ENCODE measurements at regions not wholly inside any gene's neighbourhood (a gene's known extent, or its start where the extent isn't known, plus 50 kb on each side); places are given as distances from the start of the nearest gene placed in this dataset.
"Not testable (repeated sequence)": the region's sequence is repeated elsewhere in the genome, so short reads cannot be mapped to it uniquely, and the experiment has no call there.

DNA sequence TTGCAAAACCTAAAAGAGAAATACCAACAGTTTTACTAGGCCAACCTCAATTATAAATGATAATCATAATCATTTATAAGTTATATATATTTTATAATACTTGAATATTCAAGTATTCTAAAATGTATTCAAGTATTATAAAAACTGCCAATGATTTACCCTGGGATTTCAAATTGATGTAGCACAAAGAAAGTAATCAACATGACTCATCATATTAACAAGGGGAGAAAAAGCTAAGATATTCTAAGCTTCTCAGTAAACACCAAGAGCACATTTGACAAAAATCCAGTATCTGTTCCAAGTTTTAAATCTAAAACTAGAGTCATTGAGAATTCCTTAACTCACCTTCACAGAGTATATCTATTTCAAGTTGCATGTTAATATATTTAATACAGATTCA, 56.1 kb downstream of the CAPZA3 start:
- no peak for DNase-seq

DNA sequence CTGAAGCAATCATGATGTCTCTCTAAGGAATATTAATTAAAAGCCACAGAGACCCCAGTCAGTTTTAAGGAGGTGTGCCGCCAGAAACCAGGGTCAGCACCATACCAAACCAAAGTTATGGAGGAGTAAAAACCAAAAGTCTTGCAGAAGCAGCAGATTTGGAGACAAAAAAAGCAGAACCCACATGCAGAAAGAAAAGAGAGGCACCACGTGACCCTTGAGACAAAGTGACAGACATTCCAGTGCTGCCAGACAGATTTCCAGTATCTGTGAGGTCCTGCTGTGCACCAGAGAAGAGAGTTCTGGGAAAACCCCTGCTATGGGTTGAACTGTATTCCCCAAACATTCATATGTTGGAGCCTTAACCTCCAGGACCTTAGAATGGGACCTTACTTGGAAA, 59.7 kb downstream of the CAPZA3 start:
- DNase-seq: no peak

DNA sequence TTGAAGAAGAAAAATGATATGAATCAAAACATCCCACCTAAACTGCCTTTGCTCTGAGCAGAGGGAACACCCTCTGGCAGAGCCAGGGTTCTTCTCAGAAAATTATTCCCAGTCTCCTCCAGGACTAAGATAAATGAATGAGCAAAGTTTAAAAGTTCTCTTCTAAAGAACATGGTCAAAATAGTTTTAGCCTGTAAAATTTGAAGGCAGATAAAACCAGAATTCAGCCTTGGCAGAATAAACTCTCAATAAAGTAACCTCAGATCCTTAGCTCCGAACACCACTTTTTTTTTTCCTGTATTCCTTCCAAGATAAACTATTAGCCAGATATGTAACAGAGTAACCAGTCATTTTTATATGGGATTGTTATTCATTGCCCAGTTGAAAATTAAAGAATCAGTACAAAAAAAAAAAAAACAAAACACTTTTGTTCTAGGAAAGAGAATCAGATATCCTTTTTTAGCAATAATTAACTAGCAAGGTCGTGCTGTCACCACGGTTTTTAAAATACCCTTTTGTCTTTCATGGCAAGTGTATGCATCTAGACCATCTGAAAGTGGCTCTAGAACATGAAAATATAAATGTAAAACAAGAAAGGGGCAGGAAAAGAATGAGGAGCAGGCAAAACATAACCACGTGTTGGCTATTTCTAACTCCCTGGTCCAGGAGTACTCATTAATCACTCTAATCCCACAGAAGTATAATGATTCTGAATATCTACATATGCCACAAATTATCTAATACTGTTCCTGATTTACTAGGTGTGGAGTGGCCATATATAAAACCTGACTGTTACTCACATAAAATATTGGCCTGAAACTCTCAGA, 60.8 kb downstream of the CAPZA3 start:
- no peak for DNase-seq

DNA sequence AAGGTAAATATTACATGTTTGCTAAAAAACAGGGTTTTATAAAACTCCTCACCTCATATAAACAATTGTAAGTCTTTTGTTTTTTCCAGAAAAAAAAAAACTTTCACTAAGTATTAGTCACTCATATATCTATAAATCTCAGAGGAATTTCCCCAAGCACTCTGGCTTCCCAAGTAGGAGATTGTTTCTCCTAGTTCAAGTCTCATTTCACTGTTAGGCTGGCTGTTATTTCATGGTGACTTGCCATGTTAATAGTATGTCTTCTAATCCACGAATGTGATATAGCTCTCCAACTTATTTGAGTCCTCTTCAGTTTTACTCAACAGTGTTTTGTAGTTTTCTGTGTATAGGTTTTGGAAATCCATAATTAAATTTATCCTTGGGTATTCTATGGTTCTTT, 61.6 kb downstream of the CAPZA3 start:
- DNase-seq: no peak

DNA sequence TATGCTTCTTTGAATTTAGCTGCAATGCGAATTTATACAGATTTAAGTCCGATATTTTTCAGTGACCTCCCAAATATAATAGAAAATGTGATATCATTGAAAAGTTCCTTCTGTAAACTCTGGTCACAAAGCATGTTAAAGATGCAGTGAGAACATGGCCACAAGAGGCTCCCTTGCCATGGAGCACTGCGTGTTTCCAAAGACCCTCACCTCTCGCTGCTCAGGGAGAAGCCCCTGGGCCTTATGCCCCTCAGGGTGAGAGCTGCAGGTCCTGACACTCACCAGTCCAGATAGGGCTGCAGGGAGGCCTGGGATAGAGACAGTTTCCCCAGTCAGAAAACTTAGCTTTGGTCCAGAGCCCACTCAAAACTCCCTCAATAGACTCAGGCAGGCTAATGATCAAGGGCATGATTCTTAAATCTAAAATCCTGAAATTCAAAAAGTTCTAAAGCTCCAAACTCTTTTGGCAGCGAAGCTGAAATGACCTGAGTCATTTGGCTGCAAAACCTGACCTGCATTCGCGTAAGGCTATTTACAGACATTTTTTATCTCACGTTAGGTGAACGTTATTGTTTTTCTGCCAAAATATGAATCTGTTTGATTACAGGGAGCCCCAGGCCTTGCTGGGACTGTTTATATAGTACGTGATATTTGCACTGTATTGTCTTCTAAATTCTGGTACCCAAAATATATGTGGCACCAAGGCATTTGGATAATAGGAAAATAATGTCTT, 67.8 kb downstream of the CAPZA3 start:
- DNase-seq: no peak

DNA sequence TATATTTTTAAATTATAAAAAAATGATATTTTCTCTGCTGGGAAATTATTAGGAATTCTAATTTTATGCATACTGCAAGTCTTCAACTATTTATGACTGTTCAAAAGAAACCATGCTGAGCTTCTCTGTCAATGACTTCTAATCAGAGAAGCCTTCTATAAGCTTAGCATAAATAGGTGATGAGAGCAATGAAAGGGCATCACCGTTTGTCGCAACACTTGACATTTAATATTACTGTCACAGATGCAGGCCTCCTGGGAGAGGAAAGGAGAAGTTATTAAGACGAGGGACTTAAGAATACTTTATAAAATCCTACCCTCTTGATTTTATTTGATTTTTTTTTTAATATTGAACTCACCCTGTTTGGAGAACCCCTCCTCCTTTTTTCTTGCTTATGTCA, 69.8 kb downstream of the CAPZA3 start:
- no peak for DNase-seq

DNA sequence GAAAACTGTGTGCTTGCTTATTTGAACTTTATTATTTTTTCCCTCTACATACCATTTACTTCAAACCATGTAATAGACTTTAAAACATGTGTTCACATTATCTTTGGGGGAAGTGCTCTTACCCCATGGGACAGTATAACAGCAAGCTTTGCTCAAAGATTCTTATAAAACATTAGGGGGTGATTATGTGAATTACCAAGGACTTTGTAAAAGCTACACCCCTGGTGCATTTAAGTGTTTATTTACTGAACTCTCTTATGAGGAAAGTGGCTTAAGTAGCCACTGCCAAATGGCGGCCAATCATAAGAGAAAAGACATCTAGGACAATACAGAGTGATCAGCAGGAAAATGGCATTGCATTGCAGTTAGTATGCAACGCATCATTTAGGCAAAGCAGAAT, 70.3 kb downstream of the CAPZA3 start:
- no peak for DNase-seq

DNA sequence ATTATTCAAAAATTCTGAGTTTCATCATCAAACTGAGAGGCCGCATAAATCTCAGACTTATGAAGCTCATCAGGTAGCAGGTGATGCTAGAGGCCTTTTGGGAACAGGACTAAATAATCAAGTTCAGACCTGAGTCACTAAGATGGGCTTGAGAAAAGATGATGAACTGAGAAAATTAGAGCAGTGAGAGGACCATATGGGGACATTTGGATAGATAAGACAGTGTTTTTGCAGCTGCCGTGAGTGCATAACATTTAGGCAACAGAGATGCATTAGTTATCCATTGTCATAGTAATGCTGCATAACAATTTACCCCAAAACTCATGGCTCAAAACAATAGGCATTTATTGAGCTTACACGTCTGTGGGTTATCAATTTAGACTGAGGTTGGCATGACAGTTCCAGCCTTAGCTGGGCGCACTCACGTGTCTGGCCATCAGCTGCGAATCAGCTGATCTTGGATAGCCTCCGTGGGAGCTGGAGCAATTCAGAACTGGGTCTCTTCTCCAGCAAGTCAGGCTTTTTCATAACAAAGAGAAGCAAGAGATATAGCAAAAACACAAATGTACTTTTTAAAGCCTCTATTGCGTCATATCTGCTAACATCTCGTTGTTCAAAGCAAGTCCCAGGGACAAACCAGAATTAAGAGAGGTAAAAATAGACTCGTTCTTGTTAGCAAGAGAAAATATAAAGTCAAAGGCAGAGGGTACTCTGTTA, 72.8 kb downstream of the CAPZA3 start:
- DNase-seq: no peak

DNA sequence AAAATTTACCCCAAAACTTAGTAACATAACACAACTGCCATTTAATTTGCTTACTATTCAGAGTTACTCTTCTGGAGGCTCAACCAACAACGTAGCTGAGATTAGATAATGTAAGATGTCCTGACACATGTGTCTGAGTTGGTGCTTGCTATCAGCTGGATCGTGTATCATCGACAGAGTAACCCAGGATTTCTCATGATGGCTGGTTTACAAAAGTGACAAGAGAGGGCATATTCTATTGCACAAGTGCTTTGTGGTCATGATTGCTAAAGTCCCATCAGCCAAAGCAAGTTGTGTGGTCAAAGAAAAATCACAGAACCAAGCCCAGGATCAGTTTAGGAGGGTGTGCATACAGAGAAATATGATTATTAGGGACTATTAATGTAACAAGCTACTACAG, 73.4 kb downstream of the CAPZA3 start:
- DNase-seq: no peak

DNA sequence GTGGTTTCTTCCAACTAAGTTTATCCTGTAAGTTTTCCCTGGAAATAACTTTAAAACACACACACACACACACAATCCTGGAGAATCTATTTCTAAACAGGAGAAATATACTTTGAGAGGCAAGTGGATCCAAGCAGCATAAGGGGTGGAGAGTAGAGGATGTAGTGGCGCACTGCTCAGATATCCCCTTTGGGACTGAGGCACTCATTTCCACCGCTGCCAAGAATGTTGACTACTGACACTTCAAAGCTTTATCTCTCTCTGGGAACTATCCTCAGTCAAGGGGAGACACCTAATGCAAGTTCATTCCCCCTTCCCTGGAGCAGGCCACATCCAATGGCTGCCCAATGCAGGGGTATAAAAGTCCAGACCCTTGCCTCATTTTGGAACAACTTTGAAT, 75.8 kb downstream of the CAPZA3 start:
- no peak for DNase-seq

DNA sequence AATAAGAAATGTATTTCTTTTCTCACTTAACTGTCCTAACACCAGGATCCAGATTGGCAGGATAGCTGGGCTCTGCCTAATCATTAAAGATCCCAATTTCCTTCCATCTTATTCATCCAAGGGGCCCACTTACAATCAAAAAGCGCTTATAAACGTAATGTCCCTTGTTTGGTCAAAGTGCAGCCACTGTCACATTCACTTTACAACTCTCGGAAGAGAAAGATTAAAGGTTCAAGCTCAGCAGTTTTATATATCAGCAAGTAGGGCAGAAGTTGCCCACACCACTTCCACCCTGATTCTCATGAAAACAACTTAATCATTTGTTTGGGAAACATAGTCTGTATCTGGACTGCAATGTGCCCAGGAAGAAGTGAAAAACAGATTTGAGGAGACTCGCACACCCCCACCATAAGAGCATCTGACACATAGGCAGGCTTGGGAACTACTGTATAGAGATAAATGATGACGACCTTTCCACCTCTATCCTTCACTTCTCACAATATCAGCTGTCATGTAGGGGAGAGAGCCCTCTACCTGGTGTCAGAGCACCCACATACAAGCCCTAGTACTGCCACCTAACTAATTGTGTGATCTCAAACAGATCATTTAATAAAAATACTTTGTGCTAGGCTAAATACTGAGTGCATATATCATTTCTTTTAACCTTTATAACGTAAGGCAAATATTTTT, 80.8 kb downstream of the CAPZA3 start:
- DNase-seq: no peak

DNA sequence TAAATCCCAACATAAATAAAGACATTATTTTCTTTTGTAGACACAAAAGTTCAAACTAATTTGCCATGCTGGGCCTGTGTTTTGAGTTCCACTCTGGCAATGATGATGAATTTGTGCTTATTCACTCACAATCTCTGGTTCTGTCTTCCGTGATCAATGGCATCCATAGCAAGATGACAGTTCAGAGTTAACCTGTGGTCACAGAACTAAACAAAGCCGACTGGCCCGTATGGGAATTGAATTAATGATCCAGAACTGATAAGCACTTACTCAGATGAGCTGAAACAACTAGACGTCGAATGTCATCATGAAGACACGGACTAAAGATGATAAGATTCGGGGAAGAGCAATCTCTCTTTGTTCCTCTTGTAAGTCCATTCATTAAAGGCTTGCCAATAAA, 81.6 kb downstream of the CAPZA3 start:
- DNase-seq: no peak

DNA sequence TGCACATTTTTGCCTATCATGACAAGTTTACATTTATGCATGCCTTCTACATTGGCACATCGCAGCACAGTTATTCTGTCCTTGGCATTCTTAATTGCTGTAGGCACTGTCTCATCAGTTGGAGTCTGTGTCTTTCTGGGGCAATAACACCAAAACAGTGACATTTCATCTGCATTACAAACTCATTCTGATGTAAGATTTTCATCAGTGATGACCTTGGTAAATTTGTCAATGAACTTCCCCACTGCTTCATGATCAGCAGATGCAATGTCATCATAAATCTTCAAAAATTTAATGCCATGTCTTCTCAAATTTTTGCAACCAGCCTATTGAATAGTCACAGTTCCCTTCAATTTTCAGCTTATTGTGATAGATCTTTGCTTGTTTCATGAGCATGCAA, 85.5 kb downstream of the CAPZA3 start:
- no peak for DNase-seq

DNA sequence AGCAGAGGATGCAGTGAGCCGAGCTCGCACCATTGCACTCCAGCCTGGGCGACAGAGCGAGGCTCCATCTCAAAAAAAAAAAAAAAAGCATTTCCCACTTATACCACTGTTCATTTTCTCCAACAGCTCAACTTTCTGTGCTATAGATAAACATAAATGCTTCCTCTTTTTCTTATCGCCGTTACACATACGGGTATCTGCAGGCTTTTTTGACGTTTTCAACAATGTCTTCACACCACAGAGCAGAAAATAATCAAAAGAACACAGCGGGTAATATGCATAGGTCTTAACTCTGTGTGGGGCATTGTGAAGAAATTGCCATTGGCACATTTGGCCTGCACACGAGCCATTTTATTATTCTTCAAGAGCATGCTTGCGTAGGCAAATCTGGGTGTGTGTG, 86.4 kb downstream of the CAPZA3 start:
- no peak for DNase-seq

DNA sequence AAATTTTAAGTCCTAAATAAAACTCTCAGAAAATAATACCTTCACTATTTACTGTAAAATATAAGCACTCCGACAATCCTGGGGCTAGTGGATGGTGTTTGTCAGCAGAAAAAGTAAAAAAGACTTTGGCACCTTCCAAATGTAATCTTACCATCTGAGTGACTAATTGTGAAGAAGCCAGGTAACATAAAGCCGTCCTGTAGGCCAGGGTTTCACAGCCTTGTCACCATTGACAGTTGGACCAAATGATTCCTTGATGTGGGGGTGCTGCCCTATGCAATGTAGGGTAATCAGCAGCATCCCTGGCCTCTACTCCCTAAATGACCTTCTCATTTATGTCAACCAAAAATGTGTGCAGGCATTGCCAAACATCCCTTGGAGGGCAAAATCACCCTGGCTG, 87.2 kb downstream of the CAPZA3 start:
- no peak for DNase-seq

DNA sequence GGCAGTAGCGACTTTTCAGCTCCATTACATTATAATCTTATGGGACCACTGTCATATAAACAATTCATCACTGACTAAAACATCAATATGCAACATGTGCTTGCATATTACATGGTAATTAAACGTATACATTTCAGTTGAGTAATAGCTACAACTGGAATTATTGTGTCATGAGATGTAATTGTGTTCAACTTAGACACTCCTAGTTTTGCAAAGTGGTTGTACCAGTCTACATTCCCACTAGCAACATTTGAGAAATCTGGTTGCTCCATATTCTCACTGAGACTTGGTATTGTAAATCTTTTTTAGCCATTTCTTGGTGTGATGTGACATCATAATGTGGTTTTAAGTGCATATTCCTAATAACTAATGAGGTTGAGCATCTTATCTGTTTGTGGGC, 90.0 kb downstream of the CAPZA3 start:
- DNase-seq: no peak

DNA sequence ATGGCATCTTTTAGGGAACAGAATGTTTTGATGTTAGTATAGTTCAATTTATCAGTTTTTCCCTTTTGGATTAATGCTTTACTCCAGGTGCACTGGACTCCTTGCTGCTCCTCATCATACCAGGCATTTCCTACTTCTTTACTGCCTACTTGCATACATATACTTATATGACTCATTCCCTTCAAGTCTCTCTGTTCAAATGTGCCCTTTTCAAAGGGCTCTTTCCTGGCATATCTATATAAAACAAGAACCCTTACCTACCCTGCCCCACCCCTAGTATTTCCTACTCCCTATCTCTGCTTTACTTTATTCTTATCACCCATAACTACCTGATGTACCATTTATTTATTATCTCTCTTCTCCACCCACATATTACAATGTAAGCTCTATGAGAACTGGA, 90.6 kb downstream of the CAPZA3 start:
- DNase-seq: no peak

DNA sequence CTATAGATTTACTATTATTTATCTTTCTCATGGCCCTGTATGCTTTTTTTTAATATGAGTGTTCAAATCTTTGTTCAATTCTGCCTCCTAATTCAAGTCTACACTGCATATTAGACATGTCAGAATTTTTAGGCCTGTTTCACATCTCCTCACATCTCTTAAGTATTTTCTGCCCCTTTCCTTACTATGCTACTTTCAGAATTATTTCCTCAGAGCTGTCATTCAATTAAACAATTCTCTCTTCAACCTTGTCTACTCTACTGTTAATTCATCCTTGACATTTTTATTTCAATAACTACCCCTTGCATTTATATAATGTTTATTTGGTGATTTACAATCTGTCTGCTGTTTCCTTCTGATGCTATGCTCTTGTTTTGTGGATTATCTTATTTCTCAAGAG, 91.1 kb downstream of the CAPZA3 start:
- no peak for DNase-seq

DNA sequence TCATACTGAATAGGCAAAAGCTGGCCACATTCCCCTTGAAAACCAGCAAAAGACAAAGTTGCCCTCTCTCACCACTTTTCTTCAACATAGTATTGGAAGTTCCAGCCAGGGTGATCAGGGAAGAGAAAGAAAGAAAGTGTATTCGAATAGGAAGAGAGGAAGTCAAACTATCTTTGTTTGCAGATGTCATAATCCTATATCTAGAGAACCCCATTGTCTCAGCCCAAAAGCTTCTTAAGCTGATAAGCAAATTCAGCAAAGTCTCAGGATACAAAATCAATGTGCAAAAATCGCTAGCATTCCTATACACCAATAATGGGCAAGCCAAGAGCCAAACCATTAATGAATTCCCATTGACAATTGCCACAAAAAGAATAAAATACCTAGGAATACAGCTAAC, 95.0 kb downstream of the CAPZA3 start:
- not testable (repeated sequence) for DNase-seq

DNA sequence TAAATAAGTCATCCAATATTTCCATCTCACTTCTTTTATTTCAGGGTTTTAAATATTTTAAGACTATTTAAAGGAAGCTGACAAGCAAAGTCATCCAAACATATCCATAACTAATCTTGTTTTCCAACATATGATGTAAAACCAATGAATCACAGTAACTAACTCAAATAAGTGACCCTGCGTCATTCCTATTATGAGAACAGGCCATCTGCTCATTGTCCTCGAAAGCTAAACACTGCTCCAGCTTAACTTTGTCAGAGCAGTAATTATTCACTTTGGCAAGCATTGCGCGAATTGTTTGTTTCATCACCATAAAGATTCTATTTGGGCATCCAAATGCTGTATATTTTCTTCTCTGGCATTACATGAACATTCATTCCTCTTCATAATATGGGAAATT, 99.1 kb downstream of the CAPZA3 start:
- no peak for DNase-seq

DNA sequence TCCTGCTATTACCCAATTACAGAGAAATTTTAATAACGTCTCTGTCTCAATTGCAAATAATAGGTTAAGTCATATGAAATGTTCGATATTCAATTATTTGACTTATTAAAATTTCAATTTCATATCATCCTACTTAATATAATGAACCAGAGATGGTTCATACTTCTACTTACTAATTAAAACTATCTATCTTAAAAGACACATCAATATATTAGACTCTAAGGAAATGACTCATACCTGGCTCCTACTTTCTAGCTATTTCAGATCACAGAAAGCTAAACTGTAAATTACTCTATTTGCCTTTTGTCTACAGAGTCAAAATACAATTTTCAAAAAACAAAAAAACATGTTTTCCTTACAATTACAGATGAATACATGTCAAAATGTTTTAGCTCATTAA, 99.6 kb downstream of the CAPZA3 start:
- DNase-seq: no peak

DNA sequence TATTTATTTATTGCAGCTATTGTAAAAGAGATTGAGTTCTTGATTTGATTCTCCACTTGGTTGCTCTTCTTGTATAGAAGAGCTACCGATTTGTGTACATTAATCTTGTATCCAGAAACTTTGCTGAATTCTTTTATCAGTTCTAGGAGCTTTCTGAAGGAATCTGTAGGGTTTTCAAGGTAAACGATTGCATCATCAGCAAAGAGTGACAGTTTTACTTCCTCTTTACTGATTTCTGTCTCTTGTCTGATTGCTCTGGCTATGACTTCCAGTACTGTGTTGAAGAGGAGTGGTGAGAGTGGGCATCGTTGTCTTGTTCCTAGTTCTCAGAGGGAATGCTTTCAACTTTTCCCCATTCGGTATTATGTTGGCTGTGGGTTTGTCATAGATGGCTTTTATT, 103.1 kb downstream of the CAPZA3 start:
- DNase-seq: not testable (repeated sequence)

DNA sequence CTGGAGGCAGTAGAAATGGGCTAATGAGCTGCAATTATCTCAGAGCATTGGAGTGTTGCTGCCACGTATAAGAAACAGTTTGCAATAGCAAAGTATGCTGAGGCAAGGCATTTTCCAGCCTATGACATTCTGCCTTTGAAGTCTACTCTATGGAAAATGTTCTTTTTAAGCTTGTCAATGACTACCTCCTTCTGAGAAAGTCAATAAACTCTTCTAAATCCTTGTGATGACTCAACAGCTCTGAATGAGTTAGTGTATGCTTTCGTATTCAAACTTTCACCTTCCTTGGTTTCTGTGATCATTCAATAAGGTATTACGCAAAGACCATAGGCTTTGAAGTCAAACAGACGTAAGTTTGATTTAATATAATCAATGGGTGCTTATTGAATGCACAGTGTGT, 111.2 kb downstream of the CAPZA3 start:
- no peak for DNase-seq
